ENCODE measurements at regions not wholly inside any gene's neighbourhood (a gene's known extent, or its start where the extent isn't known, plus 50 kb on each side); places are given as distances from the start of the nearest gene placed in this dataset.

GRCh38 chr6:3918469-3918868, 69.3 kb downstream of the FAM50B start:
- WGBS, 2 donors, result 89 to 96% methylated on average over 5 of the region's 5 CpGs
- no peak for DNase-seq
- no peak overlapping the region for H3K4me3 ChIP-seq
- peak overlapping the region; percentile 79 to 83 for H3K27ac ChIP-seq (ENCODE audit: low read depth in 1 of 2, low read length in 1 of 2)
- H3K27me3 ChIP-seq (ENCODE audit: control insufficient read depth in 3 of 3, insufficient read depth in 3 of 3, low read length in 2 of 3), result peaks cover 0 to 5% (median 0%) of the 10 kb centered on the region in 3 donors
- ATAC-seq (ENCODE audit: insufficient read depth, low FRiP score), result no peak
- H3K9me3 ChIP-seq (ENCODE audit: control insufficient read depth in 4 of 4, insufficient read depth in 3 of 4, low read length in 3 of 4), result no peaks in the 10 kb centered on the region
- TF ChIP-seq, protein P1, sequence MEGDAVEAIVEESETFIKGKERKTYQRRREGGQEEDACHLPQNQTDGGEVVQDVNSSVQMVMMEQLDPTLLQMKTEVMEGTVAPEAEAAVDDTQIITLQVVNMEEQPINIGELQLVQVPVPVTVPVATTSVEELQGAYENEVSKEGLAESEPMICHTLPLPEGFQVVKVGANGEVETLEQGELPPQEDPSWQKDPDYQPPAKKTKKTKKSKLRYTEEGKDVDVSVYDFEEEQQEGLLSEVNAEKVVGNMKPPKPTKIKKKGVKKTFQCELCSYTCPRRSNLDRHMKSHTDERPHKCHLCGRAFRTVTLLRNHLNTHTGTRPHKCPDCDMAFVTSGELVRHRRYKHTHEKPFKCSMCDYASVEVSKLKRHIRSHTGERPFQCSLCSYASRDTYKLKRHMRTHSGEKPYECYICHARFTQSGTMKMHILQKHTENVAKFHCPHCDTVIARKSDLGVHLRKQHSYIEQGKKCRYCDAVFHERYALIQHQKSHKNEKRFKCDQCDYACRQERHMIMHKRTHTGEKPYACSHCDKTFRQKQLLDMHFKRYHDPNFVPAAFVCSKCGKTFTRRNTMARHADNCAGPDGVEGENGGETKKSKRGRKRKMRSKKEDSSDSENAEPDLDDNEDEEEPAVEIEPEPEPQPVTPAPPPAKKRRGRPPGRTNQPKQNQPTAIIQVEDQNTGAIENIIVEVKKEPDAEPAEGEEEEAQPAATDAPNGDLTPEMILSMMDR (IDR thresholded peaks at IDR 0.05; ENCODE audit: control extremely low read depth, extremely low read depth), result no peak
- no peaks in the 10 kb centered on the region for H3K36me3 ChIP-seq (ENCODE audit: control insufficient read depth in 4 of 4, insufficient read depth in 4 of 4, low read length in 4 of 4)
- no peak overlapping the region for H3K9ac ChIP-seq (ENCODE audit: insufficient read depth in 1 of 2, low read length in 2 of 2)
- H3K4me1 ChIP-seq (ENCODE audit: control insufficient read depth in 5 of 5, insufficient read depth in 5 of 5, low read length in 5 of 5), result peaks cover 0 to 9% (median 0%) of the 10 kb centered on the region in 5 donors

GRCh38 chr6:3919130-3919628, 70.0 kb downstream of the FAM50B start:
- TF ChIP-seq, protein P1 (IDR thresholded peaks at IDR 0.05; ENCODE audit: control extremely low read depth, extremely low read depth), result no peak
- Histone ChIP-seq H3K36me3 (ENCODE audit: control insufficient read depth in 4 of 4, insufficient read depth in 4 of 4, low read length in 4 of 4) (no peaks in the 10 kb centered on the region), H3K9ac (ENCODE audit: insufficient read depth in 1 of 2, low read length in 2 of 2) (no peak overlapping the region), H3K9me3 (ENCODE audit: control insufficient read depth in 4 of 4, insufficient read depth in 3 of 4, low read length in 3 of 4) (no peaks in the 10 kb centered on the region), H3K27ac (ENCODE audit: low read depth in 1 of 2, low read length in 1 of 2) (peak overlapping the region; percentile 63 to 79), H3K4me3 (no peak overlapping the region), H3K27me3 (ENCODE audit: control insufficient read depth in 3 of 3, insufficient read depth in 3 of 3, low read length in 2 of 3) (peaks cover 0 to 5% (median 0%) of the 10 kb centered on the region in 3 donors), H3K4me1 (ENCODE audit: control insufficient read depth in 5 of 5, insufficient read depth in 5 of 5, low read length in 5 of 5) (peaks cover 0 to 4% (median 0%) of the 10 kb centered on the region in 5 donors)
- no peak for DNase-seq
- WGBS, 2 donors, result 61 to 72% methylated on average over 6 of the region's 6 CpGs
- peak; percentile 78 for ATAC-seq (ENCODE audit: insufficient read depth, low FRiP score)

DNA sequence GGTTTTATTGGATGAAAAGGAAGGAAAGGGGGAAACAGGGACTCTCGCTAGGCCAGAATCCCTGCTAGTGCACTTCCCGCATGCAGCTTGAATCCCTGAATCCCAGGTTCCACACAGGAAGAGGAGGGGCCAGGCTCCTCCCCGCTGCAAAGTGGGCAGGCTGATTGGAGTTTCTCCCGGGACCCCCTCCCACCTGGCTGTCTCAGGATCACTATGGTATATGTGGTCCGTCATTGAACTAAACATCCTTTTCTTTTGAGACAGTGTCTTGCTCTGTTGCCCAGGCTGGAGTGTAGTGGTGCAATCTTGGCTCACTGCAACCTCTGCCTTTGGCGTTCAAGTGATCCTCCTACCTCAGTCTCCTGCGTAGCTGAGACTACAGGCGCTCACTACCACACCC, 70.7 kb downstream of the FAM50B start:
- TF ChIP-seq, protein P1 (IDR thresholded peaks at IDR 0.05; ENCODE audit: control extremely low read depth, extremely low read depth), result no peak
- DNase-seq (no peak), ATAC-seq (ENCODE audit: insufficient read depth, low FRiP score) (no peak)
- Histone ChIP-seq H3K27ac (ENCODE audit: low read depth in 1 of 2, low read length in 1 of 2) (peak overlapping the region; percentile 76 to 88), H3K27me3 (ENCODE audit: control insufficient read depth in 3 of 3, insufficient read depth in 3 of 3, low read length in 2 of 3) (peaks cover 0 to 5% (median 0%) of the 10 kb centered on the region in 3 donors), H3K4me1 (ENCODE audit: control insufficient read depth in 5 of 5, insufficient read depth in 5 of 5, low read length in 5 of 5) (peaks cover 0 to 3% (median under 1%) of the 10 kb centered on the region in 5 donors), H3K4me3 (no peak overlapping the region), H3K9me3 (ENCODE audit: control insufficient read depth in 4 of 4, insufficient read depth in 3 of 4, low read length in 3 of 4) (no peaks in the 10 kb centered on the region), H3K9ac (ENCODE audit: insufficient read depth in 1 of 2, low read length in 2 of 2) (no peak overlapping the region), H3K36me3 (ENCODE audit: control insufficient read depth in 4 of 4, insufficient read depth in 4 of 4, low read length in 4 of 4) (no peaks in the 10 kb centered on the region)
- WGBS, 2 donors, result 91 to 96% methylated on average over 8 of the region's 8 CpGs

DNA sequence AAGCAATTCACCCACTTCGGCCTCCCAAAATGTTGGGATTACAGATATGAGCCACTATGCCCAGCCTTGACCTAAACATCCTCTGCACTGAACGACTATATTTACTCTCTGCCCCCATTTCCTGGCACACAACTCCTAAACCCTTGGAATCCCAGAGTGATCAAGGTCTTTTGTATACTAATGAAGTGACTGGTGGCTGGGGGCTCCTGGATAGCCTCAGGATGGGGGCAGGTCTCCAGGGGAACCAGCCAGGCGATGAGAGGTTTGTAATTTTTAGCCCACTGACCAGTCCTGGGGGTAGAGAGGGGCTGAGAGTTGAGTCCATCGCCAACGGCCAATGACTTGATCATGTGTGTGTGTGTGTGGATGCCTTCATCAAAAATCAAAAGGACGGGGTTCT, 71.1 kb downstream of the FAM50B start:
- Histone ChIP-seq H3K36me3 (ENCODE audit: control insufficient read depth in 4 of 4, insufficient read depth in 4 of 4, low read length in 4 of 4) (no peaks in the 10 kb centered on the region), H3K9me3 (ENCODE audit: control insufficient read depth in 4 of 4, insufficient read depth in 3 of 4, low read length in 3 of 4) (no peaks in the 10 kb centered on the region), H3K27me3 (ENCODE audit: control insufficient read depth in 3 of 3, insufficient read depth in 3 of 3, low read length in 2 of 3) (peaks cover 0 to 2% (median 0%) of the 10 kb centered on the region in 3 donors), H3K4me1 (ENCODE audit: control insufficient read depth in 5 of 5, insufficient read depth in 5 of 5, low read length in 5 of 5) (peaks cover 0 to 6% (median 3%) of the 10 kb centered on the region in 5 donors), H3K4me3 (no peak overlapping the region), H3K9ac (ENCODE audit: insufficient read depth in 1 of 2, low read length in 2 of 2) (no peak overlapping the region), H3K27ac (ENCODE audit: low read depth in 1 of 2, low read length in 1 of 2) (no peak overlapping the region)
- ATAC-seq (ENCODE audit: insufficient read depth, low FRiP score) (no peak), DNase-seq (no peak)
- 88 to 89% methylated on average over 6 of the region's 6 CpGs for WGBS, 2 donors
- TF ChIP-seq, protein P1 (IDR thresholded peaks at IDR 0.05; ENCODE audit: control extremely low read depth, extremely low read depth), result no peak
